ENCODE measurements at regions not wholly inside any gene's neighbourhood (a gene's known extent, or its start where the extent isn't known, plus 50 kb on each side); places are given as distances from the start of the nearest gene placed in this dataset.

DNA sequence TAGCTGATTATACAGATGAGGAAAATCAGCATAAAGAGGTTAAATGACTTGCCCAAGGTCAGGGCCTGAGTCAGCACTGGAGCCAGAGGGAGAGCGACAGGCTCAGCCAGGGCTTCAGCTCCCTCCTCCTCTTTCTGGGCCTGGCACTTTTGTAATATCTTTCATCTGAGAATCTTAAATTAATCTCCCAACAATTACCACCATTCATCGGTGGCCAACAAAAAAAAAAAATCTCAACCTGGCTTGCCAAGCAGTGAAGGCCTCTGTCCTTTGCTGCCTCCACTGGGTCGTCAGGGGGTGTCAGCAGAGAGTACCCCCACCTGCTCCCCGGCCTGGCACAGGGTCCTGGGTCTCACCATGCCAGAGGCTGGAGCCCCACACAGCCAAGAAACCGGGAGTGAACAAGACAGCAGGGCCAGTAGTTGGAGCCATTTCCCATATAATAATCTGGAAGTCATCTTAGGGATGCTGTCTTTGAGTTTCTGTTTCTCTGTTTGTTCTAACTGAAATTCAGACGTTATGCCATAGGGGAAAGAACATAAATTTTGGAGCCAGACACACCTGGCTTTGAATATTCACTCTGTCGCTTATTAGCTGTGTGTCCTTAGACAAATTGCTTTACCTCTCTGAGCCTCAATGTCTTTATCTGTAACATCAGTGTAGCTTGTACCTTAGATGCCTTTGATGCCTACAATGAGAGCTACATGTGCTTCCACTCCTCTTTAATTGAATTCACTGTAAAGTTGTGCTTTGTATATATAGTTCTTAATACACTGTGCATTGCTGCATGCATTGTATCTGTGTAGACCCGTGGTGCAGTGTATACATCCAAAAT lies 299.9 kb upstream of the MSX2 start:
- TF ChIP-seq CTCF (IDR thresholded peaks at IDR 0.05; ENCODE audit: borderline replicate concordance, insufficient read depth, low read depth, low read length): no peak

DNA sequence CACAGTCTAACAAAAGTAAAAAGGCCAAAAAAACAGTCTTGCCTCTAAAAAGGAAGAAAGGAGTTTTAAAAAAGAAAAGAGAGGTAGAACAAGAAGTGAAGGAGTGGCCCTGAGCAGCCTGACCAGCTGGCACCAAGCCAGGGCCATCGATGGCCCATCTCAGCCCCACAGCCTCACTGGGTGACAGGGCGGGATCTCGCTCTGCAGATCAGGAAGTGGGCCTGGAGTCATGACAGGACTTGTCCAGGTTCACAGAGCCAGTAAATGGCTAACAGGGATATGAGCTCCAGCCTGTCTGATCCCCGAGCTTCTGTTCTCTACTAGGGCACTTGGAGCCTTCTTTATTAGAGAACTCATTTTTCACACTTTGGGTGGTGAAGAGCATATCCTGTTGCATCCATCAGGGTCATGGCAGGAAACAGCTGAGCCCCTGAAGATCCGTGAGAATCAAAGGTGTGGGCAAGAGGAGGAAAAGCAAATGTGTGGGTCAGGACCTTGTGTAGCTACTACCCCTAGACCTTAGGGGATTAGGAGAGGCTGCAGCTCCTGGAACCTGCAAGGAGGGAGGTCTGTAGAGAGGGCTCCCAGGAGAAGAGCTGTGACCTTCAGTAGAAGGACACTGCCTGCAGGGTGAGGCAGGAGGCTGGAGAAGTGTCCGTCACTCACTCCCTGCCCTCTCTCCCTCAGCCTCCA lies 299.0 kb upstream of the MSX2 start:
- H3K4me3 ChIP-seq (ENCODE audit: low read depth, low read length): no peak overlapping the region
- TF ChIP-seq CTCF (IDR thresholded peaks at IDR 0.05; ENCODE audit: borderline replicate concordance, insufficient read depth, low read depth, low read length): no peak

More for the DNA sequence above, 299.9 kb upstream of the MSX2 start:
- no peak overlapping the region for H3K4me3 ChIP-seq (ENCODE audit: low read depth, low read length)

DNA sequence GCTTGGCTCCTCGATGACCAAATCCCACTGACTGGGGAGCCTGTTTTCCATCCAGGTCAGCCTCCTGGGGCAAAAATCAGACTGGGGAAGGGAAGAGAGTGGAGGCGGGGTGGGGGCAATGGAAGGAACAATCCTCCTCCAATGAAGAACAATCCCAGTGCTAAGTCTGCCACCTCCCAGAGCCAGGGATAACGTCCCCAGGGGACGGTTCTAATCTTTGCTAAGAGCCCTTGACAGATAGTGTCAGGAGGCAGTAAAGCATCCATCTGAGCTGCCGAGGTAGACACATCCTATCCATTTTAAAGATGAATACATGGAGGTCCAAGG lies 298.5 kb upstream of the MSX2 start:
- no peak overlapping the region for H3K4me3 ChIP-seq (ENCODE audit: low read depth, low read length)
- no peak for TF ChIP-seq CTCF (IDR thresholded peaks at IDR 0.05; ENCODE audit: borderline replicate concordance, insufficient read depth, low read depth, low read length)

- H3K4me3 ChIP-seq (ENCODE audit: low read depth, low read length): no peak overlapping the region
- no peak for TF ChIP-seq CTCF (IDR thresholded peaks at IDR 0.05; ENCODE audit: borderline replicate concordance, insufficient read depth, low read depth, low read length)
These were observed 298.0 kb upstream of the MSX2 start for GRCh38 chr5:174426388-174426787.

DNA sequence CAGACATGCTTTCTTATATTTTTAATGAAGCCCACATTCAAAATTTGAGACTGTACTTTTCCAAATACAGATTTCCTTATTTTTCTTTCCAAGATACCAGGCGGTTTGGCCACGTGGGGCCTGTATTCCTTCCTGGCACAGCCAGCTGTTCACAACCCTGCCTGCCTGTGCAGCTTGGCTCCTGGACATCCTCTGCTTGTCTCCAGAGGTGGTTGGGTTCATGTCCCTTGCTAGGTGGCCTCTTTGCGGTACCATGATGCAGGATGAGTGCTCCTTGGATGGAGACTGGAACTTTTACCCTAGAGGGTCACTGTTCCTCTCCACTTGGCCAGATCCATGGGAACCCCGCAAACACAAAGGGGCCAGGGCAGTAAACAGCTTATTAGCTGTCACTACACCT lies 297.5 kb upstream of the MSX2 start:
- no peak for TF ChIP-seq CTCF (IDR thresholded peaks at IDR 0.05; ENCODE audit: borderline replicate concordance, insufficient read depth, low read depth, low read length)
- no peak overlapping the region for H3K4me3 ChIP-seq (ENCODE audit: low read depth, low read length)

- TF ChIP-seq CTCF (IDR thresholded peaks at IDR 0.05; ENCODE audit: borderline replicate concordance, insufficient read depth, low read depth, low read length): no peak
- H3K4me3 ChIP-seq (ENCODE audit: low read depth, low read length): no peak overlapping the region
These were observed 297.1 kb upstream of the MSX2 start for GRCh38 chr5:174427304-174427703.

GRCh38 chr5:174428895-174429294 lies 295.5 kb upstream of the MSX2 start:
- no peak overlapping the region for H3K4me3 ChIP-seq (ENCODE audit: low read depth, low read length)
- no peak for TF ChIP-seq CTCF (IDR thresholded peaks at IDR 0.05; ENCODE audit: borderline replicate concordance, insufficient read depth, low read depth, low read length)
